Left ventricle myocardium inferior (tissue), 1 donor: ENCODE measurements at regions not wholly inside any gene's neighbourhood (a gene's known extent, or its start where the extent isn't known, plus 50 kb on each side); places are given as distances from the start of the nearest gene placed in this dataset.

Experiments used
- DNase-seq: peaks from one replicate; pipeline ENCODE4 v3.0.0-alpha.2; 2020
- H3K27ac ChIP-seq: fragments of 200-600 bp; replicated peaks from 2 replicates; pipeline ENCODE4 v1.8.0; 2021
- H3K27me3 ChIP-seq: fragments of 200-600 bp; 2 replicates; pipeline ENCODE4 v1.8.0; 2021; ENCODE audit warnings: low read depth
- H3K36me3 ChIP-seq: fragments of 200-600 bp; 2 replicates; pipeline ENCODE4 v1.8.0; 2021
- H3K4me1 ChIP-seq: fragments of 200-600 bp; 2 replicates; pipeline ENCODE4 v1.8.0; 2021
- H3K4me3 ChIP-seq: fragments of 200-600 bp; 2 replicates; pipeline ENCODE4 v1.8.0; 2021; ENCODE audit warnings: mild to moderate bottlenecking, moderate library complexity
- H3K9me3 ChIP-seq: fragments of 200-600 bp; replicated peaks from 2 replicates; pipeline ENCODE4 v1.8.0; 2021
- intact Hi-C: fragments of 100-400 bp; cut with micrococcal nuclease; formaldehyde crosslinking; loops from one replicate; pipeline ENCODE4 v1.11.0; 2022
- TF ChIP-seq, protein P1 (sequence below): fragments of 200-600 bp; IDR thresholded peaks from 2 replicates; pipeline ENCODE4 v1.8.0; 2021; ENCODE audit warnings: antibody characterized with exemption, mild to moderate bottlenecking, borderline replicate concordance
- donor health status: DM: no; HTN: yes; CAD: no; lungs with severe emphysema.

DNA sequence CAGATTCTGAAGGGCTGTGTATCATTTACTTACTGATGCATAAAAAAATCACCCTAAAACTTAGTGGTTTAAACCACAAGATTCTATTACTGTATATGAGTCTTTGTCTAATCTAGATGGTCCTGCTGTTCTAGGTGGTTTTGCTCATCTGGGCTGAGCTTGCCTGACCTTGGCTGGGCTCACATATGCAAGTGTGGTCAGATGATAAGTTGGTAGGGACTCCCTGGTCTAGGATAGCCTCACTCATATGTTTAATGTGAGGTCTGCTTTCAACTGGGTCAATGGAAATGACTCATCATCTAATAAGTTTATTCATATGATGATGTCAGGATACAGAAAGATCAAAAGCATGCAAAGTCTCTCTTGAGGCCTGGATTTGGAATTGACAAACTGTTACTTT is 887.8 kb downstream of the TRHDE start:
- Histone ChIP-seq H3K4me3 (no peak overlapping the region), H3K9me3 (no peaks in the 10 kb centered on the region), H3K27ac (no peak overlapping the region), H3K36me3 (no peaks in the 10 kb centered on the region), H3K4me1 (no peaks in the 10 kb centered on the region), H3K27me3 (no peaks in the 10 kb centered on the region)
- intact Hi-C loops, result no loop called here
- no peak for DNase-seq
- TF ChIP-seq, protein P1, sequence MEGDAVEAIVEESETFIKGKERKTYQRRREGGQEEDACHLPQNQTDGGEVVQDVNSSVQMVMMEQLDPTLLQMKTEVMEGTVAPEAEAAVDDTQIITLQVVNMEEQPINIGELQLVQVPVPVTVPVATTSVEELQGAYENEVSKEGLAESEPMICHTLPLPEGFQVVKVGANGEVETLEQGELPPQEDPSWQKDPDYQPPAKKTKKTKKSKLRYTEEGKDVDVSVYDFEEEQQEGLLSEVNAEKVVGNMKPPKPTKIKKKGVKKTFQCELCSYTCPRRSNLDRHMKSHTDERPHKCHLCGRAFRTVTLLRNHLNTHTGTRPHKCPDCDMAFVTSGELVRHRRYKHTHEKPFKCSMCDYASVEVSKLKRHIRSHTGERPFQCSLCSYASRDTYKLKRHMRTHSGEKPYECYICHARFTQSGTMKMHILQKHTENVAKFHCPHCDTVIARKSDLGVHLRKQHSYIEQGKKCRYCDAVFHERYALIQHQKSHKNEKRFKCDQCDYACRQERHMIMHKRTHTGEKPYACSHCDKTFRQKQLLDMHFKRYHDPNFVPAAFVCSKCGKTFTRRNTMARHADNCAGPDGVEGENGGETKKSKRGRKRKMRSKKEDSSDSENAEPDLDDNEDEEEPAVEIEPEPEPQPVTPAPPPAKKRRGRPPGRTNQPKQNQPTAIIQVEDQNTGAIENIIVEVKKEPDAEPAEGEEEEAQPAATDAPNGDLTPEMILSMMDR, result no peak

DNA sequence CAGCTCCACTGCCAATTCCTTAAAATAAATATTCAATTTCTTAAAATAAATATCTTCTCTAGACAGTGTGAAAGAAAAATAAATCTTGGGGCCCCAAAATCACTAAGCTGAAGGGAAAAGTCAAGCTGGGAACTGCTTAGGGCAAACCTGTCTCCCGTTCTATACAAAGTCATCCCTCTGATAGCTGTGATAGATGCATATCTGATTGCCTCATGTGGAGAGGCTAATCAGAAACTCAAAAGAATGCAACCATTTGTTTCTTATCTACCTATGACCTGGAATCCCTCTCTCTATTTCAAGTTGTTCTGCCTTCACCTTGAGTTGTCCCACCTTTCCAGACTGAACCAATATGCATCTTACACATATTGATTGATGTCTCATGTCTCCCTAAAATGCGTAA is 889.8 kb downstream of the TRHDE start:
- Histone ChIP-seq H3K4me1 (no peaks in the 10 kb centered on the region), H3K27ac (no peak overlapping the region), H3K36me3 (no peaks in the 10 kb centered on the region), H3K27me3 (no peaks in the 10 kb centered on the region), H3K4me3 (no peak overlapping the region), H3K9me3 (no peaks in the 10 kb centered on the region)
- no peak for DNase-seq
- TF ChIP-seq, protein P1, result no peak
- intact Hi-C loops, result no loop called here

DNA sequence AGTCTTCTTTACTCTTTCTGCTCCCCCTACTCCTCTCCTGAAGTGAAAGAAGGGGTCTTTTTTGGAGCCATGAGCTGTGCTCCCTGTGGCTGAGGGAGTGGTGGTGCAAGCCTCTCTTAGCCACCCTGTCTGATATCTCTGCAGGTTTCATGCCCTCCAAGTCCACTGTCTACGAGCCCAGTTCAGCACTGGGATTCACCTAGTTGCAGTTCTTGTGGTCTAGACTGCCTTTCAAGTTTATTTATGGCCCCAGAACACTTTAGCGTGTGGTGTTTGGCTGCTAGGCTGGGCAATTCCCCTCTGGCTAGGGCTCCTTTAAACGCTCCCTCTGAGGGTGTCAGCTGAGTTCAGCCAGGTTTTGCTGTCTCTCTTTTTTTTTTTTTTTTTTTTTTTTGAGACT is 908.6 kb downstream of the TRHDE start:
- TF ChIP-seq, protein P1, result no peak
- intact Hi-C loops, result no loop called here
- H3K4me1 ChIP-seq, result no peaks in the 10 kb centered on the region
- no peaks in the 10 kb centered on the region for H3K36me3 ChIP-seq
- no peaks in the 10 kb centered on the region for H3K27me3 ChIP-seq
- no peak for DNase-seq
- H3K4me3 ChIP-seq, result no peak overlapping the region
- no peak overlapping the region for H3K27ac ChIP-seq
- peaks cover 35% of the 10 kb centered on the region for H3K9me3 ChIP-seq

DNA sequence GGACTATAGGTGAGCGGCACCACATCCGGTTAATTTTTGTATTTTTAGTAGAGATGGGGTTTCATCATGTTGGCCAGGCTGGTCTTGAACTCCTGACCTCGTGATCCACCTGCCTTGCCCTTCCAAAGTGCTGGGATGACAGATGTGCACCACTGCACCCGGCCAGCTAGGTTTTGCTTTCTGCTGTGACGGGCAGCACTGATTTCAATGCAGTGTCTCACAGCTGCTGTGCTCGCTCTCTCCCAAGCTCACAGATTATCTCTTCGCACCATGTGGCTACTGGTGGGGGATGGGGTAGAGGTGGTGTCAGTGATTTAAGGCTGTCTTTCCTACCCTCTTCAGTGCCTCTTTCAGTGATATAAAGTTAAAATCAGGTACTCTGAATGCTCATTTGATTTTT is 909.1 kb downstream of the TRHDE start:
- peaks cover 40% of the 10 kb centered on the region for H3K9me3 ChIP-seq
- intact Hi-C loops, result no loop called here

DNA sequence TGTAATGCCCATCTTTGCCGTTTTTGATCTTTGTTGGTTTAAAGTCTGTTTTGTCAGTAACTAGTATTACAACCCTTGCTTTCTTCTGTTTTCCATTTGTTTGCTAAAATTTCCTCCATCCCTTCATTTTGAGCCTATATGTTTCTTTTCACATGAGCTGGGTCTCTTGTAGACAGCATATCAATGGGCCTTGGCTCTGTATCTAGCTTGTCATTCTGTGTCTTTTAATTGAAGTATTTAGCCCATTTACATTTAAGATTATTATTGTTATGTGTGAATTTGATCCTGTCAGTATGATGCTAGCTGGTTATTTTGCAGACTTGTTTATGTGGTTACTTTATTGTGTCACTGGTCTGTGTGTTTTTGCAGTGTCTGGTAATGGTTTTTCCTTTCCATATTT is 913.2 kb downstream of the TRHDE start:
- Histone ChIP-seq H3K27me3 (no peaks in the 10 kb centered on the region), H3K4me3 (no peak overlapping the region), H3K4me1 (no peaks in the 10 kb centered on the region), H3K27ac (no peak overlapping the region), H3K36me3 (no peaks in the 10 kb centered on the region), H3K9me3 (peaks cover 62% of the 10 kb centered on the region)
- TF ChIP-seq, protein P1, result no peak
- no peak for DNase-seq
- intact Hi-C loops, result no loop called here

More for the DNA sequence above, 909.1 kb downstream of the TRHDE start:
- no peak for DNase-seq
- no peaks in the 10 kb centered on the region for H3K36me3 ChIP-seq
- H3K27ac ChIP-seq, result no peak overlapping the region
- H3K27me3 ChIP-seq, result no peaks in the 10 kb centered on the region
- H3K4me1 ChIP-seq, result no peaks in the 10 kb centered on the region
- H3K4me3 ChIP-seq, result no peak overlapping the region
- TF ChIP-seq, protein P1, result no peak

DNA sequence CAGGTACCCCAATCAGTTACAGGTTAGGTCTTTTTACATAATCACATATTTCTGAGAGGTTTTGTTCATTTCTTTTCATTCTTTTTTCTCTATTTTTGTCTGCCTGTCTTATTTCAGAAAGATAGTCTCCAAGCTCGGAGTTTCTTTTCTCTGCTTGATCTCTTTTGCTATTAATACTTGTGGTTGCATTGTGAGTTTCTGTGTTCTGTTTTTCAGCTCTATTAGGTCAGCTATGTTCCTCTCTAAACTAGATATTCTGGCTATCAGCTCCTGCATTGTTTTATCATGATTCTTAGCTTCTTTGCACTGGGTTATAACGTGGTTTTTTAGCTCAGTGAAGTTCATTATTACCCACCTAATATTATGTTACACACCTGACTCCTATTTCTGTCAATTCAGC is 914.1 kb downstream of the TRHDE start:
- DNase-seq, result no peak
- no peaks in the 10 kb centered on the region for H3K4me1 ChIP-seq
- no peaks in the 10 kb centered on the region for H3K27me3 ChIP-seq
- intact Hi-C loops, result no loop called here
- H3K9me3 ChIP-seq, result peaks cover 62% of the 10 kb centered on the region
- H3K4me3 ChIP-seq, result no peak overlapping the region
- TF ChIP-seq, protein P1, result no peak
- H3K36me3 ChIP-seq, result no peaks in the 10 kb centered on the region
- no peak overlapping the region for H3K27ac ChIP-seq
